Liver (tissue), 8 donors: ENCODE measurements at regions not wholly inside any gene's neighbourhood (a gene's known extent, or its start where the extent isn't known, plus 50 kb on each side); places are given as distances from the start of the nearest gene placed in this dataset.
A peak's percentile ranks its signal among the peaks of the same experiment; 100 is the strongest.

Experiments
- DNase-seq: peaks from one replicate; pipeline ENCODE4 v3.0.0-alpha.2; 2017; ENCODE audit warnings: low spot score
- H3K27ac ChIP-seq, 2 donors: one replicate each; pipeline ENCODE4 v1.7.0; 2013; ENCODE audit warnings: inconsistent platforms in 2 of 2, low read length in 2 of 2, control low read depth in 1 of 2, low read depth in 1 of 2, mild to moderate bottlenecking in 1 of 2
- H3K27me3 ChIP-seq, 4 donors: one replicate each; pipeline versions ENCODE4 v1.6.1 to v1.7.0; 2013; ENCODE audit warnings: low read length in 3 of 4, inconsistent platforms in 1 of 4, mild to moderate bottlenecking in 1 of 4, moderate library complexity in 1 of 4; ENCODE audit not compliant: control insufficient read depth in 4 of 4, insufficient read depth in 4 of 4
- H3K36me3 ChIP-seq, 4 donors: one replicate each; pipeline versions ENCODE4 v1.6.1 to v1.7.0; 2013; ENCODE audit warnings: low read length in 3 of 4, mild to moderate bottlenecking in 3 of 4, low read depth in 1 of 4, moderate library complexity in 1 of 4; ENCODE audit not compliant: control insufficient read depth in 4 of 4, insufficient read depth in 3 of 4
- H3K4me1 ChIP-seq, 4 donors: one replicate each; pipeline versions ENCODE4 v1.6.1 to v1.7.0; 2013; ENCODE audit warnings: low read length in 3 of 4, mild to moderate bottlenecking in 3 of 4, moderate library complexity in 1 of 4; ENCODE audit not compliant: control insufficient read depth in 4 of 4, insufficient read depth in 4 of 4
- H3K4me3 ChIP-seq, 3 donors: one replicate each; pipeline versions ENCODE4 v1.6.1 to v1.7.0; 2013; ENCODE audit warnings: low read length in 3 of 3, control low read depth in 1 of 3, low read depth in 1 of 3, mild to moderate bottlenecking in 1 of 3
- H3K9ac ChIP-seq, 2 donors: one replicate each; pipeline ENCODE4 v1.7.0; 2013; ENCODE audit warnings: low read length in 2 of 2, mild to moderate bottlenecking in 2 of 2, moderate library complexity in 2 of 2, control low read depth in 1 of 2, low read depth in 1 of 2
- H3K9me3 ChIP-seq, 4 donors: one replicate each; pipeline versions ENCODE4 v1.6.1 to v1.7.0; 2013; ENCODE audit warnings: low read length in 3 of 4; ENCODE audit not compliant: control insufficient read depth in 4 of 4
- FOXA1 ChIP-seq: IDR thresholded peaks from 2 replicates; pipeline ENCODE4 v1.6.1; 2016; ENCODE audit warnings: antibody characterized with exemption
- FOXA2 ChIP-seq: IDR thresholded peaks from 2 replicates; pipeline ENCODE4 v1.6.1; 2016; ENCODE audit warnings: antibody characterized with exemption
- HNF4A ChIP-seq, 2 donors: conservative IDR thresholded peaks; 2 replicates each; pipeline ENCODE4 v1.6.1; 2016; ENCODE audit warnings: antibody characterized with exemption in 2 of 2, mild to moderate bottlenecking in 2 of 2
- JUND ChIP-seq, 2 donors: IDR thresholded peaks; 2 replicates each; pipeline ENCODE4 v1.6.1; 2016; ENCODE audit warnings: antibody characterized with exemption in 2 of 2
- NR2F2 ChIP-seq: IDR thresholded peaks from 2 replicates; pipeline ENCODE4 v1.6.1; 2016; ENCODE audit warnings: antibody characterized with exemption
- RAD21 ChIP-seq, 2 donors: IDR thresholded peaks; 2 replicates each; pipeline ENCODE4 v1.6.1; 2016; ENCODE audit warnings: antibody characterized with exemption in 2 of 2, mild to moderate bottlenecking in 2 of 2
- REST ChIP-seq: IDR thresholded peaks from 2 replicates; pipeline ENCODE4 v1.6.1; 2016; ENCODE audit warnings: antibody characterized with exemption, mild to moderate bottlenecking
- RXRA ChIP-seq, 2 donors: IDR thresholded peaks; 2 replicates each; pipeline ENCODE4 v1.6.1; 2017 to 2018; ENCODE audit warnings: antibody characterized with exemption in 2 of 2, mild to moderate bottlenecking in 1 of 2
- WGBS: extraction: QIAGEN DNeasy Blood & Tissue Kit; methylation state at CpG from one replicate; pipeline ENCODE4 v1.1.7; 2013; 5-methylcytosine and 5-hydroxymethylcytosine counted together
- TF ChIP-seq, protein P1 (sequence below): IDR thresholded peaks from 2 replicates; pipeline ENCODE4 v1.6.1; 2016; ENCODE audit warnings: antibody characterized with exemption
- TF ChIP-seq, protein P2 (sequence below): fragments of 150-350 bp; IDR thresholded peaks from 2 replicates; pipeline ENCODE4 v1.5.1; 2017; ENCODE audit warnings: improper control_type of control experiment, low read depth, low read length; ENCODE audit not compliant: missing input control
- donor health status: healthy.
- donor health status: healthy.
- donor health status: healthy.
- donor health status: healthy.
- donor health status: healthy.

DNA sequence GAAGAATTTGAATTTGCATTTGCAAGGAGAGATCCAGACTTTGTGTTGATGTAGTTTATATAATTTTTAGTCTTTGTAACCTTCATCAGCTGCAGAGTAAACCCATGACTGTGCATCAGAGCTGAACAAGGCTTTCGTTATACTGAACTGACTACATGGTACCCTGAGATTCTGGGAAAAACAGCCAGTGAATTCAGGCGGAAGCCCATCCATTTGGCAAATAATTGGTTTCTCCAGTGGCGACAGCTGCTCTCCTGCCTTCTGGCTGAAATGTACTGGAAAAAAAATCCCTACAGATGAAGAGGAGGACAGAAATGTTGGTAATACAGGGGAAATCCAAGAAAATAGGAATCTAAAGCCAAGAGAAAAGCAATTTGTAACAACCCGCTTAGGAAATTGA is 657.5 kb upstream of the CDH7 start (continued):
- TF ChIP-seq, protein P1, sequence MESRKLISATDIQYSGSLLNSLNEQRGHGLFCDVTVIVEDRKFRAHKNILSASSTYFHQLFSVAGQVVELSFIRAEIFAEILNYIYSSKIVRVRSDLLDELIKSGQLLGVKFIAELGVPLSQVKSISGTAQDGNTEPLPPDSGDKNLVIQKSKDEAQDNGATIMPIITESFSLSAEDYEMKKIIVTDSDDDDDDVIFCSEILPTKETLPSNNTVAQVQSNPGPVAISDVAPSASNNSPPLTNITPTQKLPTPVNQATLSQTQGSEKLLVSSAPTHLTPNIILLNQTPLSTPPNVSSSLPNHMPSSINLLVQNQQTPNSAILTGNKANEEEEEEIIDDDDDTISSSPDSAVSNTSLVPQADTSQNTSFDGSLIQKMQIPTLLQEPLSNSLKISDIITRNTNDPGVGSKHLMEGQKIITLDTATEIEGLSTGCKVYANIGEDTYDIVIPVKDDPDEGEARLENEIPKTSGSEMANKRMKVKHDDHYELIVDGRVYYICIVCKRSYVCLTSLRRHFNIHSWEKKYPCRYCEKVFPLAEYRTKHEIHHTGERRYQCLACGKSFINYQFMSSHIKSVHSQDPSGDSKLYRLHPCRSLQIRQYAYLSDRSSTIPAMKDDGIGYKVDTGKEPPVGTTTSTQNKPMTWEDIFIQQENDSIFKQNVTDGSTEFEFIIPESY, result no peak
- TF ChIP-seq FOXA2 (no peak), RAD21 (IDR thresholded peaks at IDR 0.05) (no peak)

DNA sequence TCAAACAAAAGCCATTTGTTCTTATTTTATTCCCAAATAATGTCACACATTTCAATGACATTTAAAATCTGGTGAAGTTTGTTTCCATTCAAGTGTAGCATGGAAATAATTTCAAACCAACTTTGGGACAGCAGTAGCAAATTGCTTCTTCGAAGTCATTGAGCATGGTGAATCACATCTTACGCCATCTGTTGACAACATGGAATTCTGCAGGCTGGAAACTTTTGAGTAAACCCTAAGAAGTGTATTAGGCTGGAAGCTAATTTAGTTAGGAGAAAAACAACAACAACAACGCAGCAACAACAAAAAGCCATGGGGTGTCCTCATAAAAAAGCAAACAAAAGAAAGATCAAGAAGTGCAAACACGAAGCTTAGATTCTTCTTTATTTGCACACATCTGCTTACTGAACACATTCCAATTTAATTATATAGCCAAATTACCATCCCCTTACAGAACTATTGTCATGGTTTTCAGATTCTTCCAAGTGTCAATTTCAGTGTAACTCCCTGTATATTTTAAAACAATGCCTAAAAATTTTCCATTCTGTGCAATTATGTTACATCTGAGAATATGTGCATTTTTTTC is 659.0 kb upstream of the CDH7 start:
- no peak overlapping the region for H3K27ac ChIP-seq
- H3K4me1 ChIP-seq, result no peaks in the 10 kb centered on the region
- no peaks in the 10 kb centered on the region for H3K27me3 ChIP-seq
- WGBS, result 15% methylated on average over 4 of the region's 4 CpGs
- H3K36me3 ChIP-seq, result no peaks in the 10 kb centered on the region
- H3K4me3 ChIP-seq, result no peak overlapping the region
- DNase-seq, result no peak
- H3K9me3 ChIP-seq, result no peaks in the 10 kb centered on the region
- peak; percentile 66 to 80 for TF ChIP-seq RAD21 (IDR thresholded peaks at IDR 0.05)
- TF ChIP-seq, protein P2, sequence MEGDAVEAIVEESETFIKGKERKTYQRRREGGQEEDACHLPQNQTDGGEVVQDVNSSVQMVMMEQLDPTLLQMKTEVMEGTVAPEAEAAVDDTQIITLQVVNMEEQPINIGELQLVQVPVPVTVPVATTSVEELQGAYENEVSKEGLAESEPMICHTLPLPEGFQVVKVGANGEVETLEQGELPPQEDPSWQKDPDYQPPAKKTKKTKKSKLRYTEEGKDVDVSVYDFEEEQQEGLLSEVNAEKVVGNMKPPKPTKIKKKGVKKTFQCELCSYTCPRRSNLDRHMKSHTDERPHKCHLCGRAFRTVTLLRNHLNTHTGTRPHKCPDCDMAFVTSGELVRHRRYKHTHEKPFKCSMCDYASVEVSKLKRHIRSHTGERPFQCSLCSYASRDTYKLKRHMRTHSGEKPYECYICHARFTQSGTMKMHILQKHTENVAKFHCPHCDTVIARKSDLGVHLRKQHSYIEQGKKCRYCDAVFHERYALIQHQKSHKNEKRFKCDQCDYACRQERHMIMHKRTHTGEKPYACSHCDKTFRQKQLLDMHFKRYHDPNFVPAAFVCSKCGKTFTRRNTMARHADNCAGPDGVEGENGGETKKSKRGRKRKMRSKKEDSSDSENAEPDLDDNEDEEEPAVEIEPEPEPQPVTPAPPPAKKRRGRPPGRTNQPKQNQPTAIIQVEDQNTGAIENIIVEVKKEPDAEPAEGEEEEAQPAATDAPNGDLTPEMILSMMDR, result peak; percentile 50
- no peak for TF ChIP-seq NR2F2
- no peak overlapping the region for H3K9ac ChIP-seq

- no peak for DNase-seq
- Histone ChIP-seq H3K9ac (no peak overlapping the region), H3K9me3 (no peaks in the 10 kb centered on the region), H3K27ac (no peak overlapping the region), H3K36me3 (no peaks in the 10 kb centered on the region), H3K4me3 (no peak overlapping the region), H3K4me1 (no peaks in the 10 kb centered on the region), H3K27me3 (no peaks in the 10 kb centered on the region)
- WGBS, result 59% methylated on average over 5 of the region's 5 CpGs
- no peak for TF ChIP-seq RXRA (IDR thresholded peaks at IDR 0.05)
- TF ChIP-seq FOXA1, result no peak
- TF ChIP-seq, protein P2, result no peak
- no peak for TF ChIP-seq HNF4A (conservative IDR thresholded peaks at IDR 0.05)
- TF ChIP-seq REST, result no peak
- TF ChIP-seq JUND (IDR thresholded peaks at IDR 0.05), result no peak
These were observed 667.9 kb upstream of the CDH7 start for GRCh38 chr18:65082907-65083306.
